22Rv1 (cell line): ENCODE measurements at regions not wholly inside any gene's neighbourhood (a gene's known extent, or its start where the extent isn't known, plus 50 kb on each side); places are given as distances from the start of the nearest gene placed in this dataset.
"Not testable (repeated sequence)": the region's sequence is repeated elsewhere in the genome, so short reads cannot be mapped to it uniquely, and the experiment has no call there.

Experiments
- CTCF ChIP-seq: fragments of 450-650 bp; IDR thresholded peaks from 2 replicates; pipeline ENCODE4 v1.5.1; 2017; ENCODE audit warnings: mild to moderate bottlenecking
- ZFX ChIP-seq: fragments of 450-650 bp; IDR thresholded peaks from 2 replicates; pipeline ENCODE4 v1.6.1; 2017; ENCODE audit warnings: antibody characterized with exemption, borderline replicate concordance

GRCh38 chr9:138237099-138237498 is 359.5 kb downstream of the CACNA1B start:
- not testable (repeated sequence) for TF ChIP-seq CTCF, ZFX
